ENCODE measurements at regions not wholly inside any gene's neighbourhood (a gene's known extent, or its start where the extent isn't known, plus 50 kb on each side); places are given as distances from the start of the nearest gene placed in this dataset.

DNA sequence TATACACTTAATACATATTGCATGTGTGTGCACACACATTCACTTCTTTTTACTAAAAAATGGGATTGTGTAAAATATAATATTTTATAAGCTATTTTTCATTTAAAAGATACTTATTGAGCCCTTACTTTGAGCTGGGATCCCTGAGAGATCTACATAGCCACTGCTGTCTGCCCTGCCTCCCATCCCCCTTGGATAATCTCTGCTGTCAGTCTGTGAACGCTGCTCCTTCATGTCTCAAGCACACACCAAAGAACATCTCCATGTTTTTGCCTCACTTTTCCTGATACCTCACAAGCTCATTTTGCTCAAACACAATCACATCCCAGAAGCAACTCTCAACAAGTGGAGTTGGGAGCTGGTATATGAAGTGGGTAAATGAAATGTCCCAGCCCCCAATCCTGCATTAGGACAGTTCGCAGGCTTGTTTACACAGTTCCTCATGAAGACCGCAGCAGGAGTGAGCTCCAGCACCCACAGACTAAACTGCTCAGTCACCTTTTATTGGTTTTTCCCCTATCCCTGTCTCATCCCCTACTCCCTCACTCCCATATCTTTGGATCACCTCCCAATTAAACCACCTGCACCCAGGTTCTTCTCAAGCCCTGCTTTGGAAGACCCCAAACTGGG is 108.3 kb upstream of the FRY start:
- Histone ChIP-seq H3K27me3 (ENCODE audit: insufficient read depth, low read length, poor library complexity, severe bottlenecking) (no peaks in the 10 kb centered on the region), H3K9me3 (ENCODE audit: insufficient read depth, low read depth, low read length) (no peaks in the 10 kb centered on the region), H3K4me1 (ENCODE audit: insufficient read depth, low read length, poor library complexity, severe bottlenecking) (peaks cover 29% of the 10 kb centered on the region), H3K4me2 (ENCODE audit: low read depth, low read length, poor library complexity, severe bottlenecking) (no peak overlapping the region), H3K4me3 (ENCODE audit: low read length, poor library complexity, severe bottlenecking) (no peak overlapping the region), H3K36me3 (ENCODE audit: insufficient read depth, low read length) (no peaks in the 10 kb centered on the region), H3K9ac (ENCODE audit: low read depth, low read length, poor library complexity, severe bottlenecking) (no peak overlapping the region), H3K9me2 (replicated peaks; ENCODE audit: low read depth, low read length) (no peaks in the 10 kb centered on the region), H3F3A (ENCODE audit: low read depth) (no peaks in the 10 kb centered on the region), H2AFZ (ENCODE audit: low read length) (no peak overlapping the region), H4K20me1 (ENCODE audit: insufficient read depth, low read length, poor library complexity, severe bottlenecking) (no peaks in the 10 kb centered on the region), H3K79me2 (ENCODE audit: insufficient read depth, low read length) (no peaks in the 10 kb centered on the region)
- no peak for TF ChIP-seq EZH2phosphoT487 (IDR thresholded peaks at IDR 0.05; ENCODE audit: borderline replicate concordance)
- TF ChIP-seq, protein P1, sequence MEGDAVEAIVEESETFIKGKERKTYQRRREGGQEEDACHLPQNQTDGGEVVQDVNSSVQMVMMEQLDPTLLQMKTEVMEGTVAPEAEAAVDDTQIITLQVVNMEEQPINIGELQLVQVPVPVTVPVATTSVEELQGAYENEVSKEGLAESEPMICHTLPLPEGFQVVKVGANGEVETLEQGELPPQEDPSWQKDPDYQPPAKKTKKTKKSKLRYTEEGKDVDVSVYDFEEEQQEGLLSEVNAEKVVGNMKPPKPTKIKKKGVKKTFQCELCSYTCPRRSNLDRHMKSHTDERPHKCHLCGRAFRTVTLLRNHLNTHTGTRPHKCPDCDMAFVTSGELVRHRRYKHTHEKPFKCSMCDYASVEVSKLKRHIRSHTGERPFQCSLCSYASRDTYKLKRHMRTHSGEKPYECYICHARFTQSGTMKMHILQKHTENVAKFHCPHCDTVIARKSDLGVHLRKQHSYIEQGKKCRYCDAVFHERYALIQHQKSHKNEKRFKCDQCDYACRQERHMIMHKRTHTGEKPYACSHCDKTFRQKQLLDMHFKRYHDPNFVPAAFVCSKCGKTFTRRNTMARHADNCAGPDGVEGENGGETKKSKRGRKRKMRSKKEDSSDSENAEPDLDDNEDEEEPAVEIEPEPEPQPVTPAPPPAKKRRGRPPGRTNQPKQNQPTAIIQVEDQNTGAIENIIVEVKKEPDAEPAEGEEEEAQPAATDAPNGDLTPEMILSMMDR (conservative IDR thresholded peaks at IDR 0.05; ENCODE audit: low read length), result no peak

DNA sequence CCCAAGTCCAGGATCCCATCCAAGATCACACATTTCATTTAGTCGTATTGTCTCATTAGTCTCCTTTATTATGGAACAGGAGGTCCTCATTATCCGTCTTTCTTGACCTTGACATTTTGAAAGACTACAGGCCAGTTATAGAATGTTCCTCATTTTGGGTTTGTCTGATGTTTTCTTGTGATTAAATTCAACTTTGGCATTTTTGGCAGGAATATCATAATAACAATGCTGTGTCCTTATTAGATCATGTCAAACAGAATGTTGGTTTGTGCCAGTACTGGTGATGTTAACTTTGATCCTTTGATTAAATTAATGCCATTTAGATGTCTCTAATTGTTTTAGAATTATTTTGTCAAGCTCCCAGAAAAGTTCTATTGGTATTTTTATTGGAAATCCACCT is 106.5 kb upstream of the FRY start:
- Histone ChIP-seq H3F3A (ENCODE audit: low read depth) (no peaks in the 10 kb centered on the region), H3K9ac (ENCODE audit: low read depth, low read length, poor library complexity, severe bottlenecking) (no peak overlapping the region), H2AFZ (ENCODE audit: low read length) (no peak overlapping the region), H3K36me3 (ENCODE audit: insufficient read depth, low read length) (no peaks in the 10 kb centered on the region), H3K9me2 (replicated peaks; ENCODE audit: low read depth, low read length) (no peaks in the 10 kb centered on the region), H3K9me3 (ENCODE audit: insufficient read depth, low read depth, low read length) (no peaks in the 10 kb centered on the region), H3K4me1 (ENCODE audit: insufficient read depth, low read length, poor library complexity, severe bottlenecking) (peaks cover 42% of the 10 kb centered on the region), H3K4me3 (ENCODE audit: low read length, poor library complexity, severe bottlenecking) (no peak overlapping the region), H4K20me1 (ENCODE audit: insufficient read depth, low read length, poor library complexity, severe bottlenecking) (no peaks in the 10 kb centered on the region), H3K79me2 (ENCODE audit: insufficient read depth, low read length) (no peaks in the 10 kb centered on the region), H3K4me2 (ENCODE audit: low read depth, low read length, poor library complexity, severe bottlenecking) (no peak overlapping the region), H3K27me3 (ENCODE audit: insufficient read depth, low read length, poor library complexity, severe bottlenecking) (no peaks in the 10 kb centered on the region)
- TF ChIP-seq, protein P1 (conservative IDR thresholded peaks at IDR 0.05; ENCODE audit: low read length), result no peak
- TF ChIP-seq EZH2phosphoT487 (IDR thresholded peaks at IDR 0.05; ENCODE audit: borderline replicate concordance), result no peak

DNA sequence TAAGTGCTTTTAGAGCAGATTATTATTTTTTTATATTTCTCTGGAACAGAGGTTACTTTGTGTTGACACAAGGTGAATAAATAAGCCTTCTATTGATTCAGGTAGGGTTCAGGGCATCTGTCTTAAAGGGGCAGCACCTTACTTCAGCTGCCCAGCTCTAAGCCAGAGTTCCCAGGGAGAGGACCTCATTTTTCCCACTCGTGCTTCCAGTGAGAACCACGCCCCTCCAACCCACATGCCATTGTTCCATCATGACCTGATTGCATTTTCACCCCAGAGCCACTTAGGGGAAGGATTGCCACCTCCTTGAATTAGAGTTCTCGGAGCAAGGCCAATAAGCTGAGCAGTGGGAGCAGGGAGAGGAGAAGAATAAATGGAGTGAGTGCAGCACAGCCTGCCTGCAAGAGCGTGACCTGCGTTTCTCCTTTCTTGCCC is 104.3 kb upstream of the FRY start:
- Histone ChIP-seq H3K79me2 (ENCODE audit: insufficient read depth, low read length) (no peaks in the 10 kb centered on the region), H2AFZ (ENCODE audit: low read length) (no peak overlapping the region; the same call in 1 of the 2 replicates), H3K36me3 (ENCODE audit: insufficient read depth, low read length) (no peaks in the 10 kb centered on the region), H3K27me3 (ENCODE audit: insufficient read depth, low read length, poor library complexity, severe bottlenecking) (no peaks in the 10 kb centered on the region), H3F3A (ENCODE audit: low read depth) (no peaks in the 10 kb centered on the region), H3K9ac (ENCODE audit: low read depth, low read length, poor library complexity, severe bottlenecking) (no peak overlapping the region), H3K4me3 (ENCODE audit: low read length, poor library complexity, severe bottlenecking) (no peak overlapping the region), H3K4me1 (ENCODE audit: insufficient read depth, low read length, poor library complexity, severe bottlenecking) (peaks cover 46% of the 10 kb centered on the region), H3K9me2 (replicated peaks; ENCODE audit: low read depth, low read length) (no peaks in the 10 kb centered on the region), H3K4me2 (ENCODE audit: low read depth, low read length, poor library complexity, severe bottlenecking) (no peak overlapping the region), H3K9me3 (ENCODE audit: insufficient read depth, low read depth, low read length) (no peaks in the 10 kb centered on the region), H4K20me1 (ENCODE audit: insufficient read depth, low read length, poor library complexity, severe bottlenecking) (no peaks in the 10 kb centered on the region)
- no peak for TF ChIP-seq EZH2phosphoT487 (IDR thresholded peaks at IDR 0.05; ENCODE audit: borderline replicate concordance)
- TF ChIP-seq, protein P1 (conservative IDR thresholded peaks at IDR 0.05; ENCODE audit: low read length), result no peak
